Naive thymus-derived CD4-positive, alpha-beta T cell (primary cell): ENCODE measurements at regions not wholly inside any gene's neighbourhood (a gene's known extent, or its start where the extent isn't known, plus 50 kb on each side); places are given as distances from the start of the nearest gene placed in this dataset.

ENCODE experiments used
- ATAC-seq: fragments of 150-1000 bp; cut with Tn5 transposase; 2 replicates; pipeline ENCODE4 v1.10.0; 2021; ENCODE audit warnings: mild to moderate bottlenecking, moderate library complexity
- CTCF ChIA-PET: fragments of 350-600 bp; sonication (Branson Sonifier 250); formaldehyde crosslinking; loops from one replicate; lab custom pipeline; 2021; ENCODE audit warnings: antibody characterized with exemption; lab: Charles Lee
- POLR2A ChIA-PET: fragments of 350-600 bp; sonication (Branson Sonifier 250); formaldehyde crosslinking; loops from one replicate; lab custom pipeline; 2021; ENCODE audit warnings: antibody characterized with exemption, inconsistent platforms; lab: Charles Lee
- DNase-seq, 9 donors: peaks; one replicate each; pipeline versions ENCODE4 v3.0.0 to v3.0.0-alpha.2; 2020 to 2022; ENCODE audit warnings: mixed read lengths in 1 of 9
- H3K27ac ChIP-seq: one replicate; pipeline ENCODE4 v1.7.0; 2013; ENCODE audit warnings: mild to moderate bottlenecking, low read depth, low read length, moderate library complexity
- H3K27me3 ChIP-seq, 2 donors: one replicate each; pipeline ENCODE4 v1.7.0; 2013; ENCODE audit warnings: low read length in 2 of 2, mild to moderate bottlenecking in 2 of 2, moderate library complexity in 2 of 2; ENCODE audit not compliant: control insufficient read depth in 2 of 2, insufficient read depth in 2 of 2
- H3K36me3 ChIP-seq, 3 experiments: 1 replicate in 2 of 3; 2 replicates in 1 of 3; pipeline ENCODE4 v1.7.0; 2013; ENCODE audit warnings: low read length in 3 of 3, mild to moderate bottlenecking in 3 of 3, moderate library complexity in 1 of 3; ENCODE audit not compliant: insufficient read depth in 3 of 3, control insufficient read depth in 2 of 3
- H3K4me1 ChIP-seq, 2 donors: one replicate each; pipeline ENCODE4 v1.7.0; 2013; ENCODE audit warnings: low read length in 2 of 2, mild to moderate bottlenecking in 2 of 2, moderate library complexity in 1 of 2; ENCODE audit not compliant: control insufficient read depth in 2 of 2, insufficient read depth in 2 of 2
- H3K4me3 ChIP-seq: 2 replicates; pipeline ENCODE4 v1.7.0; 2013; ENCODE audit warnings: mild to moderate bottlenecking, low read length
- H3K9me3 ChIP-seq, 3 experiments: 1 replicate in 2 of 3; 2 replicates in 1 of 3; pipeline ENCODE4 v1.7.0; 2013; ENCODE audit warnings: low read length in 3 of 3; ENCODE audit not compliant: control insufficient read depth in 2 of 3
- H3K27ac Mint-ChIP-seq, 9 donors: one replicate each; pipeline ENCODE4 v1.8.0; 2020 to 2022; ENCODE audit warnings: mixed read lengths in 9 of 9, mild to moderate bottlenecking in 8 of 9, moderate library complexity in 5 of 9, inconsistent platforms in 2 of 9
- H3K27me3 Mint-ChIP-seq, 5 donors: one replicate each; pipeline ENCODE4 v1.8.0; 2021 to 2022; ENCODE audit warnings: mixed read lengths in 5 of 5, mild to moderate bottlenecking in 1 of 5
- H3K36me3 Mint-ChIP-seq, 5 donors: one replicate each; pipeline ENCODE4 v1.8.0; 2020 to 2022; ENCODE audit warnings: mixed read lengths in 5 of 5, mild to moderate bottlenecking in 3 of 5, inconsistent platforms in 1 of 5
- H3K4me1 Mint-ChIP-seq, 7 donors: one replicate each; pipeline ENCODE4 v1.8.0; 2020 to 2022; ENCODE audit warnings: mixed read lengths in 7 of 7, mild to moderate bottlenecking in 3 of 7, inconsistent platforms in 1 of 7
- H3K4me3 Mint-ChIP-seq, 10 donors: one replicate each; pipeline ENCODE4 v1.8.0; 2020 to 2022; ENCODE audit warnings: mild to moderate bottlenecking in 10 of 10, mixed read lengths in 10 of 10, moderate library complexity in 6 of 10, inconsistent platforms in 2 of 10
- H3K9me3 Mint-ChIP-seq, 11 donors: one replicate each; pipeline ENCODE4 v1.8.0; 2020 to 2022; ENCODE audit warnings: mixed read lengths in 11 of 11, mild to moderate bottlenecking in 4 of 11, inconsistent platforms in 1 of 11, moderate library complexity in 1 of 11
- intact Hi-C, 2 donors: fragments of 100-400 bp; cut with micrococcal nuclease; formaldehyde crosslinking; loops; one replicate each; pipeline ENCODE4 v1.15.1; 2023

GRCh38 chr20:16917636-16918035, 169.5 kb downstream of the OTOR start:
- no peak overlapping the region for H3K27ac Mint-ChIP-seq
- DNase-seq (no peak), ATAC-seq (no peak)
- Histone ChIP-seq H3K4me1 (no peaks in the 10 kb centered on the region), H3K4me3 (no peak overlapping the region), H3K27ac (no peak overlapping the region), H3K9me3 (no peaks in the 10 kb centered on the region), H3K36me3 (no peaks in the 10 kb centered on the region), H3K27me3 (no peaks in the 10 kb centered on the region)
- intact Hi-C loops = no loop called here
- POLR2A ChIA-PET = no interaction called here
- no peaks in the 10 kb centered on the region for H3K4me1 Mint-ChIP-seq
- CTCF ChIA-PET = no interaction called here
- no peak overlapping the region for H3K4me3 Mint-ChIP-seq
- H3K9me3 Mint-ChIP-seq = peaks cover 0 to 12% (median 2%) of the 10 kb centered on the region in 11 donors
- H3K27me3 Mint-ChIP-seq = peaks cover 0 to 11% (median 0%) of the 10 kb centered on the region in 5 donors
- H3K36me3 Mint-ChIP-seq = no peaks in the 10 kb centered on the region

- no peaks in the 10 kb centered on the region for H3K9me3 ChIP-seq
- Mint-ChIP-seq H3K36me3 (no peaks in the 10 kb centered on the region), H3K27me3 (peaks cover 0 to 11% (median 0%) of the 10 kb centered on the region in 5 donors), H3K4me3 (no peak overlapping the region), H3K9me3 (peaks cover 0 to 10% (median under 1%) of the 10 kb centered on the region in 11 donors), H3K4me1 (no peaks in the 10 kb centered on the region), H3K27ac (no peak overlapping the region)
- ATAC-seq (no peak), DNase-seq (no peak)
- H3K27ac ChIP-seq = no peak overlapping the region
- no peaks in the 10 kb centered on the region for H3K27me3 ChIP-seq
- no peaks in the 10 kb centered on the region for H3K4me1 ChIP-seq
- intact Hi-C loops = no loop called here
- no peak overlapping the region for H3K4me3 ChIP-seq
- POLR2A ChIA-PET = no interaction called here
- CTCF ChIA-PET = no interaction called here
- H3K36me3 ChIP-seq = no peaks in the 10 kb centered on the region
Observed at GRCh38 chr20:16918366-16918765, 170.2 kb downstream of the OTOR start.

GRCh38 chr20:16919841-16920240, 171.7 kb downstream of the OTOR start:
- CTCF ChIA-PET = no interaction called here
- no peaks in the 10 kb centered on the region for H3K36me3 Mint-ChIP-seq
- intact Hi-C loops = no loop called here
- H3K27ac Mint-ChIP-seq = no peak overlapping the region
- no peak for DNase-seq
- peaks cover 0 to 11% (median 0%) of the 10 kb centered on the region in 5 donors for H3K27me3 Mint-ChIP-seq
- H3K4me3 Mint-ChIP-seq = no peak overlapping the region
- no peak for ATAC-seq
- Histone ChIP-seq H3K4me1 (no peaks in the 10 kb centered on the region), H3K36me3 (no peaks in the 10 kb centered on the region), H3K27ac (no peak overlapping the region), H3K9me3 (no peaks in the 10 kb centered on the region), H3K27me3 (no peaks in the 10 kb centered on the region), H3K4me3 (no peak overlapping the region)
- POLR2A ChIA-PET = no interaction called here
- peaks cover 0 to 10% (median 3%) of the 10 kb centered on the region in 11 donors for H3K9me3 Mint-ChIP-seq
- no peaks in the 10 kb centered on the region for H3K4me1 Mint-ChIP-seq

- ATAC-seq = no peak
Observed at GRCh38 chr20:16922834-16923233, 174.7 kb downstream of the OTOR start.

GRCh38 chr20:16926626-16927430, 178.7 kb downstream of the OTOR start:
- peaks cover 0 to 12% (median 6%) of the 10 kb centered on the region in 5 donors for H3K27me3 Mint-ChIP-seq
- no peak overlapping the region for H3K27ac Mint-ChIP-seq
- peaks cover 0 to 14% (median 0%) of the 10 kb centered on the region in 11 donors for H3K9me3 Mint-ChIP-seq
- DNase-seq = no peak
- Histone ChIP-seq H3K4me3 (no peak overlapping the region), H3K36me3 (no peaks in the 10 kb centered on the region), H3K27ac (no peak overlapping the region), H3K9me3 (no peaks in the 10 kb centered on the region), H3K27me3 (no peaks in the 10 kb centered on the region), H3K4me1 (no peaks in the 10 kb centered on the region)
- intact Hi-C loops = no loop called here
- H3K36me3 Mint-ChIP-seq = peaks cover 0 to 2% (median 0%) of the 10 kb centered on the region in 5 donors
- H3K4me3 Mint-ChIP-seq = no peak overlapping the region
- CTCF ChIA-PET = no interaction called here
- no peak for ATAC-seq
- POLR2A ChIA-PET = no interaction called here
- H3K4me1 Mint-ChIP-seq = peaks cover 0 to 1% (median 0%) of the 10 kb centered on the region in 7 donors

More at GRCh38 chr20:16922834-16923233, 174.7 kb downstream of the OTOR start:
- Histone ChIP-seq H3K36me3 (no peaks in the 10 kb centered on the region), H3K4me3 (no peak overlapping the region), H3K9me3 (no peaks in the 10 kb centered on the region), H3K27me3 (no peaks in the 10 kb centered on the region), H3K27ac (no peak overlapping the region), H3K4me1 (no peaks in the 10 kb centered on the region)
- Mint-ChIP-seq H3K9me3 (peaks cover 0 to 8% (median 0%) of the 10 kb centered on the region in 11 donors), H3K4me1 (no peaks in the 10 kb centered on the region), H3K36me3 (no peaks in the 10 kb centered on the region), H3K27me3 (peaks cover 0 to 4% (median 0%) of the 10 kb centered on the region in 5 donors), H3K27ac (no peak overlapping the region), H3K4me3 (no peak overlapping the region)
- ChIA-PET POLR2A (no interaction called here), CTCF (no interaction called here)
- DNase-seq = no peak
- intact Hi-C loops = no loop called here

GRCh38 chr20:16929756-16930155, 181.6 kb downstream of the OTOR start:
- intact Hi-C loops = no loop called here
- no peak overlapping the region for H3K27ac ChIP-seq
- no peaks in the 10 kb centered on the region for H3K27me3 ChIP-seq
- H3K4me3 Mint-ChIP-seq = no peak overlapping the region
- H3K27ac Mint-ChIP-seq = no peak overlapping the region
- H3K36me3 Mint-ChIP-seq = peaks cover 0 to 4% (median 0%) of the 10 kb centered on the region in 5 donors
- POLR2A ChIA-PET = no interaction called here
- H3K4me1 ChIP-seq = no peaks in the 10 kb centered on the region
- H3K9me3 ChIP-seq = no peaks in the 10 kb centered on the region
- no peaks in the 10 kb centered on the region for H3K36me3 ChIP-seq
- peaks cover 0 to 13% (median 2%) of the 10 kb centered on the region in 11 donors for H3K9me3 Mint-ChIP-seq
- no peak overlapping the region for H3K4me3 ChIP-seq
- peaks cover 0 to 1% (median 0%) of the 10 kb centered on the region in 7 donors for H3K4me1 Mint-ChIP-seq
- peaks cover 0 to 12% (median 6%) of the 10 kb centered on the region in 5 donors for H3K27me3 Mint-ChIP-seq
- ATAC-seq (no peak), DNase-seq (no peak)
- CTCF ChIA-PET = no interaction called here

GRCh38 chr20:16930656-16931055, 182.5 kb downstream of the OTOR start:
- H3K27ac ChIP-seq = no peak overlapping the region
- peaks cover 0 to 12% (median 6%) of the 10 kb centered on the region in 5 donors for H3K27me3 Mint-ChIP-seq
- intact Hi-C loops = no loop called here
- CTCF ChIA-PET = no interaction called here
- H3K27ac Mint-ChIP-seq = no peak overlapping the region
- H3K9me3 Mint-ChIP-seq = peaks cover 0 to 10% (median 2%) of the 10 kb centered on the region in 11 donors
- no peak overlapping the region for H3K4me3 ChIP-seq
- ATAC-seq (no peak), DNase-seq (no peak)
- H3K9me3 ChIP-seq = no peaks in the 10 kb centered on the region
- H3K36me3 ChIP-seq = no peaks in the 10 kb centered on the region
- no peaks in the 10 kb centered on the region for H3K4me1 ChIP-seq
- no peak overlapping the region for H3K4me3 Mint-ChIP-seq
- H3K4me1 Mint-ChIP-seq = peaks cover 0 to 1% (median 0%) of the 10 kb centered on the region in 7 donors
- H3K36me3 Mint-ChIP-seq = peaks cover 0 to 4% (median 0%) of the 10 kb centered on the region in 5 donors
- POLR2A ChIA-PET = no interaction called here
- H3K27me3 ChIP-seq = no peaks in the 10 kb centered on the region
